A673 (cell line): ENCODE measurements at regions not wholly inside any gene's neighbourhood (a gene's known extent, or its start where the extent isn't known, plus 50 kb on each side); places are given as distances from the start of the nearest gene placed in this dataset.

Source experiments
- BruUV-seq: library from RNA; stranded (reverse); fragments of 400-500 nt; replicated peaks from 2 replicates; lab custom pipeline; 2021; lab: Mats Ljungman, UMichigan
- CTCF ChIA-PET: fragments of 300-600 bp; sonication (Branson Sonifier 250); formaldehyde crosslinking; loops from one replicate; lab custom pipeline; 2022; ENCODE audit warnings: antibody characterized with exemption; lab: Charles Lee
- POLR2A ChIA-PET: fragments of 300-600 bp; sonication (Branson Sonifier 250); formaldehyde crosslinking; loops from one replicate; lab custom pipeline; 2022; ENCODE audit warnings: antibody characterized with exemption; ENCODE audit not compliant: low non-redundant PET; lab: Charles Lee
- DNase-seq: peaks from one replicate; pipeline ENCODE4 v3.0.0-alpha.2; 2015; ENCODE audit warnings: low spot score
- H3K27ac ChIP-seq: fragments of 200-600 bp; sonication (generic); 2 replicates; pipeline ENCODE4 v1.5.1; 2016; ENCODE audit warnings: mixed run types, low read depth, mild to moderate bottlenecking, mixed read lengths, antibody characterized with exemption, low read length; ENCODE audit not compliant: poor library complexity, severe bottlenecking
- H3K27me3 ChIP-seq: fragments of 200-600 bp; sonication (generic); replicated peaks from 2 replicates; pipeline ENCODE4 v1.6.1; 2017; ENCODE audit warnings: mixed run types, low read depth, mild to moderate bottlenecking, mixed read lengths, antibody characterized with exemption, low read length; ENCODE audit not compliant: insufficient read depth, poor library complexity
- H3K36me3 ChIP-seq: fragments of 200-600 bp; sonication (generic); 2 replicates; pipeline ENCODE4 v1.6.1; 2016; ENCODE audit warnings: mixed run types, mild to moderate bottlenecking, mixed read lengths, antibody characterized with exemption, low read length; ENCODE audit not compliant: insufficient read depth, poor library complexity, severe bottlenecking
- H3K4me1 ChIP-seq: fragments of 200-600 bp; sonication (generic); 2 replicates; pipeline ENCODE4 v1.6.1; 2017; ENCODE audit warnings: mixed run types, mild to moderate bottlenecking, mixed read lengths, antibody characterized with exemption, low read length; ENCODE audit not compliant: insufficient read depth, poor library complexity, severe bottlenecking
- H3K4me3 ChIP-seq: fragments of 200-600 bp; sonication (generic); 2 replicates; pipeline ENCODE4 v1.5.1; 2016; ENCODE audit warnings: low read depth, mixed run types, mild to moderate bottlenecking, mixed read lengths, low read length; ENCODE audit not compliant: poor library complexity, severe bottlenecking
- H3K9me3 ChIP-seq: fragments of 200-600 bp; sonication (generic); 2 replicates; pipeline ENCODE4 v1.6.1; 2016; ENCODE audit warnings: mixed run types, low read depth, mild to moderate bottlenecking, mixed read lengths, antibody characterized with exemption, low read length; ENCODE audit not compliant: poor library complexity, severe bottlenecking
- CTCF ChIP-seq: fragments of 300-800, 200-600 bp; sonication (generic); conservative IDR thresholded peaks from 2 replicates; pipeline ENCODE4 v1.5.1; 2017; ENCODE audit warnings: low read depth, mild to moderate bottlenecking, antibody characterized with exemption, low read length, moderate library complexity, mixed read lengths
- EZH2 ChIP-seq: fragments of 200-600 bp; sonication (generic); IDR thresholded peaks from 2 replicates; pipeline ENCODE4 v1.6.1; 2017; ENCODE audit warnings: borderline replicate concordance, low read depth, mild to moderate bottlenecking, mixed read lengths, antibody characterized with exemption, low read length; ENCODE audit not compliant: poor library complexity, severe bottlenecking
- intact Hi-C: fragments of 100-400 bp; cut with micrococcal nuclease; formaldehyde crosslinking; loops from one replicate; pipeline ENCODE4 v1.10.0; 2022; ENCODE audit not compliant: unreplicated experiment

GRCh38 chr13:100823448-100823847, 148.9 kb upstream of the TMTC4 start:
- Histone ChIP-seq H3K4me1 (peaks cover 5% of the 10 kb centered on the region), H3K36me3 (no peaks in the 10 kb centered on the region), H3K4me3 (no peak overlapping the region), H3K27ac (no peak overlapping the region), H3K27me3 (no peaks in the 10 kb centered on the region), H3K9me3 (no peaks in the 10 kb centered on the region)
- no TSS peak for BruUV-seq
- TF ChIP-seq CTCF (no peak), EZH2 (no peak)
- ChIA-PET CTCF (no interaction called here), POLR2A (no interaction called here)
- intact Hi-C loops = no loop called here
- no peak for DNase-seq

- no peak for DNase-seq
Observed at GRCh38 chr13:100822871-100823443, 148.4 kb upstream of the TMTC4 start.

GRCh38 chr13:100818711-100819110, 144.1 kb upstream of the TMTC4 start:
- peaks cover 26% of the 10 kb centered on the region for H3K4me1 ChIP-seq
- no peak for DNase-seq
- H3K27me3 ChIP-seq = no peaks in the 10 kb centered on the region
- CTCF ChIA-PET = no interaction called here
- TF ChIP-seq EZH2 (no peak), CTCF (no peak)
- no peaks in the 10 kb centered on the region for H3K36me3 ChIP-seq
- intact Hi-C loops = no loop called here
- H3K27ac ChIP-seq = no peak overlapping the region
- H3K4me3 ChIP-seq = no peak overlapping the region
- no TSS peak for BruUV-seq
- POLR2A ChIA-PET = no interaction called here
- H3K9me3 ChIP-seq = no peaks in the 10 kb centered on the region

More at GRCh38 chr13:100822871-100823443, 148.4 kb upstream of the TMTC4 start:
- no TSS peak for BruUV-seq
- no peak for TF ChIP-seq EZH2
- TF ChIP-seq CTCF = no peak
- no peaks in the 10 kb centered on the region for H3K27me3 ChIP-seq
- no peak overlapping the region for H3K4me3 ChIP-seq
- H3K4me1 ChIP-seq = peaks cover 5% of the 10 kb centered on the region
- H3K36me3 ChIP-seq = no peaks in the 10 kb centered on the region
- ChIA-PET CTCF (no interaction called here), POLR2A (no interaction called here)
- H3K27ac ChIP-seq = no peak overlapping the region
- intact Hi-C loops = no loop called here
- no peaks in the 10 kb centered on the region for H3K9me3 ChIP-seq
